NCI-H1417 treated with DMSO at 0.1 percent for 48 hours (cell line): ENCODE measurements at regions not wholly inside any gene's neighbourhood (a gene's known extent, or its start where the extent isn't known, plus 50 kb on each side); places are given as distances from the start of the nearest gene placed in this dataset.

Experiments used
- DNase-seq: peaks from one replicate; lab custom pipeline; 2025; lab: John Stamatoyannopoulos, UW

DNA sequence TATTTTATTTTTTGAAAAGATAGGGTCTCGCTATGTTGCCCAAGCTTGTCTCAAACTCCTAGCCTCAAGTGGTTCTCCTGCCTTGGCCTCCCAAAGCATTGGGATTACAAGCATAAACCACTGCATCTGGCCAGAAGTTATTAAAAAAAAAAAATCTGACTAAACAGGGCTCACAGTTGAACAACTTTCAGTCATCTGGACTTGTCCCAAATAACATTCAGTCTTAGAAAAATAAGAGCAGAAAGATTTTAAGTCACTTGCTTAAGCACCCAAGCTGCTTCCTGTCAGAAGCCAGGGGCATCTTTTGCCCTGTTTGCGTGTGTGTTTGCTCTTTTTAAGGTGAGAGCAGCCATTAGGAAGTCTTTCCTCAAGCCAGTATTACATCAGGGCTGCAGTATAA lies 286.8 kb downstream of the LMO4 start:
- DNase-seq: no peak

DNA sequence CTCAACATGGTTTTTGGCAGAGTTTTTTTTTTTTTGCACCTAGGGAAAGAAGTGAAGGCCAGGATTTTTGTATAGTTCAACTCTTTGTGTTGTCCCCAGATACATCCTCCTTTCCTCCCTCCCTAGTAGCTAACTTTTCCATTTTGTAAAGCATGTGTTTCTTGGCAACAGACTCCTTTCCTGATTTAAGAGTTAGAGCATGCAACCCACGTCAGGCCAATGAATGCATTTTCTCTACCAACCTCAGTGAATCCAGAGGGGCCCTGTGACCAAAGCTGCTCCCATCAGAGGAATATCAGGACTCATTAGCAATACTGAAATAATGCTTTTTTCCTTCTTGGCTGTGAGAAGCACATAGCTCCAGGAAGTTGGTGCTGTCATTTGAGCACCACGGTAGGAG lies 287.2 kb downstream of the LMO4 start:
- DNase-seq: no peak

- DNase-seq: no peak
Measured at GRCh38 chr1:87620807-87621206, 292.1 kb downstream of the LMO4 start.

DNA sequence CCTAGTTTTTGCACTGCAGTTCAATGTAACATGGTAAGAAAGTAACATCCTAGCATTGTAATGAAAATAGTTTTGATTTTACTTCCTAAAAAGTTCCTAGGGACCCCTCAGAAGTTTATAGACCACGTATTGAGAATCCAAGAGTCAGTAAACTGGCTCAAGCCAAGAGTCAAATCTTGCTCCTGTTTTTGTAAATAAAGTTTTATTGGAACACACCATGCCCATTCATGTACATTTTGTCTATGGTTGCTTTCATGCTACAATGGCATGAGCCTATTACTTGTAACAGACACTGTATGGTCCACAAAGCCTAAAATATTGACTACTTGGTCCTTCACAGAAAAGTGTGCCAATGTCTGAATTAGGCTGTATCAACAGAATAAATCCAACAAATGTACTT lies 301.0 kb downstream of the LMO4 start:
- no peak for DNase-seq

DNA sequence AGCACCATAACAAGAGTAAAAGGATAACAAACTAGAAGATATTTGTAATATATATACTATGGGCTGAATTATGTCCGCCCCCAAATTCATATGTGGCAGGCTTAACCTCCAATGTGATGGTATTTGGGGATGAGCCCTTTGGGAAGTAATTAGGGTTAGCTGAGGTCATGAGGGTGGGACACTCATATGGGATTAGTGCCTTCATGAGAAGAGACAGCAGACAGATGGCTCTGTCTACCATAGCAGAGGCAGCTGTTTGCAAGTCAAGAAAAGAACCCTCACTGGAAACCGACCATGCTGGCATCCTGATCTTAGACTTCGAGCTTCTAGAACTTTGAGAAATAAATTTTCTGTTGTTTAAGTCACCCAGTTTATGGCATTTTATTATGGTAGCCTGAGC lies 303.6 kb downstream of the LMO4 start:
- DNase-seq: no peak

- no peak for DNase-seq
Measured at GRCh38 chr1:87636198-87636892, 307.7 kb downstream of the LMO4 start.

GRCh38 chr1:87638636-87639035 lies 310.0 kb downstream of the LMO4 start:
- DNase-seq: no peak

DNA sequence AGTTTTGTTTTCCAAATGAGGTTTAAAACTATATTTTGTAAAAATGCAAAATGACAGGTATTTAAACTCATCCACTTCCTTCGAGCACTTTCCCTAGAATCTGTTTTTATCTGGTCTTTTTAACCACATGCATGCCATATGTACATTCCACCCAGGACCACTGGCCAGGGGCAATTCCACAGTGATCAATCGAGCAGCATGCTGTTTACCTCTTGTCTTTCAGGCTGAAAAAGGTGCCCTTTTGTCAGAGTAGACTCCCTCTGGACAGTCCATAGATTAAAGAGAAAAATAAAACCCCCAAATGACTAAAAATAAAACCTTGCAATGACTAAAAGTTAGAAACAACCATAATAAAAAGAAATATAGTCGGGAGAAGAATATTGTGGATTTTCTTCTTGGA lies 313.3 kb downstream of the LMO4 start:
- DNase-seq: no peak

- peak; percentile 61 for DNase-seq
Measured at GRCh38 chr1:87642581-87643221, 314.0 kb downstream of the LMO4 start.

- DNase-seq: no peak
Measured at GRCh38 chr1:87644033-87644578, 315.4 kb downstream of the LMO4 start.

DNA sequence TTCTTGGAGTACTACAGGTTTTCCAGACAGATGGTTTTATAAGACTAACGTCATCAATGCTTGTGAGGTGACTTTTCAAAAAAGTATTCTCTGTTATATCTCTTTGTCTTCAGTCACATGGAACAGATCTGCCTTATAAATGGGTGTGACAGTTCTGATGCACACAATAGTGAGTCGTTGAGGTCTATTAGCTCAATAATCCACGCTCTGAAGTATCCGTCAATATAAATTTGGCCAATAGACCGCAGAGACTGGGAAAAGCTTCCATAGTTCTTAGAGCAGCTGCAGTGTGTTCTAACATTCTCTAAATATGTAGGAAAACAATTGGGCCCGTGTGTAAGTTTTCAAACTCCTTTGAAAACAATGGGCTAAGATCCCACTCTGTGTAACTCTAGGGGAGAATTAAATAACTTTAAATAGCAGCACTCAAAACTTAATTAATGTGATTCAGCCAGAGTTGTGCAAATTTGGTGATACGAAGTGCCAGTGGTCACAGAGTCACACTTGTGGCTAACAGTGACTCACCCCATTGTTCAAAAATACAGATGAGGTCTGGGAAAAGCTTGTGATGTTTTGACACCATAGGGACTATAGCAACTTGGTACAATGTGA lies 316.0 kb downstream of the LMO4 start:
- no peak for DNase-seq

DNA sequence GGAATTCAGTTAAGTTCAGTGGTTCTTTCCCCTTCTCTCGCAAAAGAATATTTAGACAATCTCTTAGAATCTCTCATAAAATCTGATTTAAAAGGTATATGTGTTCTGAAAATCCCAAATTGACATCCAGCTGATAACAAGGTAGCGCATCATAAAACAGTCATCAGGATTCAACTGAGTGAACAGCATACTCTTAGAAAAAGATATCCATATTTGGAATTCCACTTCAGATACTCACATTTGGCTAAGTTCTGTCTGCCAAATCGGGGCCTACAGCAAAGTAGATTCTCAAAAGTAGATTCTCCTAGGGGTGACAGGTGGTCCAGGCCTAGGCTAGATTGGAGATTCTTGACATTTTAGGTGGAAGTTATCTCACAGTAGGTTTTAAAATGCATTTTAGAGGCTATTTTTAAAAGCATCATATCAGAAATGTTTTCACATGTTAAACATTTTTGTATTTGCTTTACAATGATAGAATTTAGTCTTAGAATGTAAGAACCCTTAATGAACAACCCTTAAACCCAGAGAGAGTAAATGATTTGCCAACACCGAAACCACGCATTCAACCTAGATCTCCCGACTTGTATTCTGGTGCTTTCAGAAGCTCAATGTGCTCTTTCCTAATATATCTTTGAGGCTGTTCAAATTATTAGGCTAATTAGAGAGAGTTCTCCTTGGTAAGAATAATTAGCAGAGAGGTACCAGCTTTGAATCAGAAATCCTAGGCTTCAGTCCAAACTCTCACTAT lies 318.9 kb downstream of the LMO4 start:
- DNase-seq: no peak

GRCh38 chr1:87648323-87649119 lies 319.8 kb downstream of the LMO4 start:
- no peak for DNase-seq

DNA sequence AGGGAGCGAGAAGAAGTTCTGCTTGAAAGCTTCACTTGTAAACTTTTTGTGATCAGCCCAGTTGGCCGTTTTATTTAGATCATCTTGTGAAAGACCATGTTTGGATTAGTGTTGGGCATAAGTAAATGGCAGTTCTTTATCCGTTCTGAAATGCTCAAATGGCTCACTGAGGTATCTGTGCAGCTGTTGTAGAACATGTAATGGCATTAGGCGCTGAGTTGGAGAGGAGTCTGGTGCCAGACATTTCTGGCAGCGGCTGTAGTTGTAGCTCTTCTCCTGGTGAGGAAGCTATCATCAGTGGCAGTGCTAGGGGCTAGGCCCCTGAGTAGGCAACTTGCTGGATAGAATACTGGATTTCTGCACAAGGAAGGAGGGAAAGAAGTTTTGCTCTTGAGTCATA lies 321.6 kb downstream of the LMO4 start:
- no peak for DNase-seq

DNA sequence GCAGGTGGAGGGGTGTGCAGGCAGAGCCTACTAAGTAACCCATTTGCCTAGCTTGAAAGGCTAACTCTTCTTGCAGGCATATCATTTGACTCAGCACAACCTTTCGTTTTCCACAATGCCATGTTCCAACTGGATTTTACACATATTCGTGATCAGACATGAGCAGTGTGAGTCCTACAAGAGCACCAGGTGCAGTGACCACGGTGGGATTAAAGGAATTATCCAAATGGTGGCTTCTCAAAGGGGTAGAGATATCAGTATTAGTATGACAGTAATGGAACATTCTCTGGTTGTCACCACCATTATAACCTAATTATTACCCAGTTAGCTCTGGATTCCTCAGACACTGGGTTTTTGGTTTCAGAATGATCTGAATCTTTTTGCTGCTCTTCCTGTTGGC lies 323.5 kb downstream of the LMO4 start:
- no peak for DNase-seq

DNA sequence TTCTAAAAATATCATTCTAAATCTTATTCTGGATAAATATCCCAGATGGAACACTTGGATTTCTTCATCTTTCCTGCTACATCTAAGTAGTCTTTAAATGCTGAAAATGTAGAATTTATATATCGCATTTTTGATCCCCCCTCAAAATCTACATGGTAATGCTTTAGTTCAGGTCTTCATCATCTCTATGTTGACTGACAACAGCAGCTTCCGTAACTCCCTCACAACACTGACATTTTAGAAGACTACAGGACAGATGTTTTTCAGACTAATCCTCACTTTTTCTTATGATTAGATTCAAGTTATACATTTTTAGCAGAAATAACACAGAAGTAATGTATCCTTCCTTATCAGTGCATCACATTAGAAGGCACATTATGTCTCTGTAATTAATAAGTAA lies 336.5 kb downstream of the LMO4 start:
- no peak for DNase-seq

DNA sequence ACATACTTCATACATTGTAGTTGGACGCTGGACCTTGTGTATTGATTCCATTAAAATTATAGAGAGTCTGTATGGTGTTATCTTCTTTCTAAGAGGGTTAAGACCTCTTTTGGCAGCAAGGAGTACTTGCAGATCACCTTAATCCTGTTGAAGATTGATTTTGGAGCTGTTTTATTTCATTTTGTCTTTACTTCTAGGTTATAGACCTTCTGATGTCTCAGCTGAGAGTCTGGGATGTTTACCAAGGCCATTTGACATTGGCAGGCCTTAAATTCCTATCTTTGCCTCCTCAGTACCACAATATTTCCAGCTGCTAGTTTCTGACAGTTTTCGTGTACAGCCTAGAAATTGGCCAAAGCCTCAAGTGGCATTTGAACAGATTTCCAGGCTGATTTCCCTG lies 338.0 kb downstream of the LMO4 start:
- no peak for DNase-seq

DNA sequence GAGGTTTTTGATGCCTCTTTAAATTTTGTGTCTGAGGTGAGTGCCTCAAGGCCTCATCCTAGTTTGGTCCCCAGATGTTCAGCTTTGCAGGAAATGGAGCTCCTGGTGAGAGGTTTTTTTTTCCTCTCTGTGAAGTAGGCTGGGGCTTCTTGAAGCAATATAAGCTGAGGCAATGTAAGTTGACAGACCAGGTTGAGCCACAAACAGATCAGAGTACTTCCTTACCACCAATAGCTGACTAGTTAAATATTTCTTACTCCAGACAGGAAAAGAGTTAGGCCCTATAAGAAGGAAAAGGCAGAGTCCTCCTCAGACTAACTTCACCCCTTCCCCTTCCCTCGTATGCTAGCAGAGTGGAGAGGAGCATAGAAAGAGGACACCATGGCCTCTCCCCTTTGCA lies 341.0 kb downstream of the LMO4 start:
- no peak for DNase-seq

- no peak for DNase-seq
Measured at GRCh38 chr1:87673309-87673708, 344.6 kb downstream of the LMO4 start.

DNA sequence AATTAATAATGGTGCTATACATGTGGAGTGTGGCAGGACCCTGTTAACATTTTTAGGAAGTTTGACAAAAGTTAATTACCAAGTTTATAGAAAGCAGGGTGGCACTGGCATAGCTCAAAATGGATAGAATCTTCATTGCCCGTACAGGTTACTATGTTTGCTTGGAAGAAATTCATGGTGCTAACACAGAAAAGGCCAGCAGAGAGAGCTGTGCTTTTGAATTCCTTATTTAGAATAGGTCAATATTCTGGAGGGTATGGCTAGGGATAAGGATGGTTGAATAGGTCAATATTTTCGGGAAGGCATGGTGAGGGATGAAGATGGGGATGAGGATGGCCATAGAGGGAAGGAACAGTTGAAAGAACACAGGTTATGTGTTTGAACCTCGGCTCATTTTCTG lies 345.1 kb downstream of the LMO4 start:
- no peak for DNase-seq

DNA sequence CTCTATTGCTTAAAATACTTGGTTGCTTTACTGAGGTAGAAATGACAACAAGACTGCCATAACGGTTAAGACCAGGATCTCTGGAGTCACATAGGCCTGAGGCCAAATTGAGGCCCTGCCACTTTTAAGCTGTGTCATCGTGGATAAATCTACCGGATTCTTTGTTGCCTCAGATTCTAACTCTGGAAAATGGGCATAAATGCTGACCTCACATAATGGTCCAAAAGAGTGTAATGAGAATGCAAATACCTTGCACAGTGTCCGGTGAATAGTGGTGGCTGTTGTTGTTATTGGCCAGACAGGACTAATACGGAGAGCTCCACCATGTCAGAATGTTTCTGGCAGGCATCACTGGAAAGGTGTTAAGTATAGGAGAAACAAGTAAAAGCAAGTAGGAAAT lies 346.1 kb downstream of the LMO4 start:
- DNase-seq: no peak

DNA sequence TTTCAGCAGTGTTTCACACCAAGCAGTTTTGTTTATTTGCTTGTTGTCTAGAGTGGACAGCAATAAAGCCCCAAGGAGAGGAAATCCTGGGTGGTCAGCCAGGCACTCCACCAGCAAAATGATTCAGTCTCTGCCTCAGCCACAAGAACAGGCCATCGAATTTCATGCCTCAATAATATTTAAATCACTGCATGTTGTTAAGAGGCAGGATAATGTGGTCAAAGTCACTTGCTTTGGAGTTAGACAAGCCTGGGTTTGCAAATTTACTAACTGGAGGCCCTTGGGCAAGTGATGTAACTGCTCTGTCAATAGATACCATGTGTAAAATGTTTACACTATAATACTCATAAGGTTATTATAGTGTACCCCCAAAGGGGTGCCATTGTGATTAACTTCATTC lies 349.6 kb downstream of the LMO4 start:
- no peak for DNase-seq
